Thoracic aorta (tissue), 2 donors: ENCODE measurements at regions not wholly inside any gene's neighbourhood (a gene's known extent, or its start where the extent isn't known, plus 50 kb on each side); places are given as distances from the start of the nearest gene placed in this dataset.

Source experiments
- ATAC-seq: fragments of 150-250 bp; one replicate; pipeline ENCODE4 v1.8.0; 2017; ENCODE audit warnings: low read depth; ENCODE audit not compliant: insufficient number of reproducible peaks, low FRiP score
- DNase-seq: peaks from one replicate; pipeline ENCODE4 v3.0.0-alpha.2; 2020; ENCODE audit warnings: low spot score
- H3K27ac ChIP-seq, 2 donors: fragments of 200-600 bp; sonication (generic); 1 replicate in 1 of 2; 2 replicates in 1 of 2; pipeline ENCODE4 v1.5.1; 2016; ENCODE audit warnings: mild to moderate bottlenecking in 2 of 2, moderate library complexity in 2 of 2
- H3K27me3 ChIP-seq: fragments of 200-600 bp; sonication (generic); replicated peaks from 2 replicates; pipeline ENCODE4 v1.6.0; 2016; ENCODE audit warnings: mild to moderate bottlenecking; ENCODE audit not compliant: insufficient read depth
- H3K36me3 ChIP-seq: fragments of 200-600 bp; sonication (generic); one replicate; pipeline ENCODE4 v1.5.1; 2016
- H3K4me1 ChIP-seq, 2 donors: fragments of 200-600 bp; sonication (generic); 1 replicate in 1 of 2; 2 replicates in 1 of 2; pipeline versions ENCODE4 v1.5.1 to v1.6.0; 2016; ENCODE audit warnings: low read depth in 2 of 2, mild to moderate bottlenecking in 1 of 2; ENCODE audit not compliant: control insufficient read depth in 1 of 2
- H3K4me3 ChIP-seq: fragments of 200-600 bp; sonication (generic); 2 replicates; pipeline ENCODE4 v1.5.1; 2016; ENCODE audit warnings: mild to moderate bottlenecking
- H3K9me3 ChIP-seq: fragments of 200-600 bp; sonication (generic); 2 replicates; pipeline ENCODE4 v1.5.1; 2016
- TF ChIP-seq, protein P1 (sequence below): fragments of 200-600 bp; sonication (generic); IDR thresholded peaks from one replicate; pipeline ENCODE4 v1.5.1; 2019; ENCODE audit warnings: antibody characterized with exemption

DNA sequence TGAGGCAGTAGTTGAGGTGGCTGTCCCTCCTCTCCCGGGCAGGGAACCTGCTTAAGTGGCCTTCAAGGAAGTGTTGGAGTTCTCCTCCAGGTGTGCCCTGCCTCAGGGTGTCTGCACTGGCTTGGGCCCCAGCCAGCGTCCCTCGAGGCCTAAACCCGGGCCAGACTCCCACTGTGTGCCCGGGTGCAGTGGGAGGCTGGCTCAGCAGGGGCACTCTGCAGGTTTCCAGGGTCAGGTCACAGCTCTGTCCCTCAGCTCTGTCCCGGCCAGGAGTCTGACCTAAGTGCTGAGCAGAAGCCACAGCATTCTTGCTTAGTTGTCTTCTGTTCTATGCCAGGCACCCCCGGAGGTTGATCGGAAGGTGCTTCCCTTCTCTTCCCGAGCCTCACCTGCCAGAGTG is 69.0 kb upstream of the OTOS start:
- DNase-seq (no peak), ATAC-seq (no peak)
- no peaks in the 10 kb centered on the region for H3K9me3 ChIP-seq

DNA sequence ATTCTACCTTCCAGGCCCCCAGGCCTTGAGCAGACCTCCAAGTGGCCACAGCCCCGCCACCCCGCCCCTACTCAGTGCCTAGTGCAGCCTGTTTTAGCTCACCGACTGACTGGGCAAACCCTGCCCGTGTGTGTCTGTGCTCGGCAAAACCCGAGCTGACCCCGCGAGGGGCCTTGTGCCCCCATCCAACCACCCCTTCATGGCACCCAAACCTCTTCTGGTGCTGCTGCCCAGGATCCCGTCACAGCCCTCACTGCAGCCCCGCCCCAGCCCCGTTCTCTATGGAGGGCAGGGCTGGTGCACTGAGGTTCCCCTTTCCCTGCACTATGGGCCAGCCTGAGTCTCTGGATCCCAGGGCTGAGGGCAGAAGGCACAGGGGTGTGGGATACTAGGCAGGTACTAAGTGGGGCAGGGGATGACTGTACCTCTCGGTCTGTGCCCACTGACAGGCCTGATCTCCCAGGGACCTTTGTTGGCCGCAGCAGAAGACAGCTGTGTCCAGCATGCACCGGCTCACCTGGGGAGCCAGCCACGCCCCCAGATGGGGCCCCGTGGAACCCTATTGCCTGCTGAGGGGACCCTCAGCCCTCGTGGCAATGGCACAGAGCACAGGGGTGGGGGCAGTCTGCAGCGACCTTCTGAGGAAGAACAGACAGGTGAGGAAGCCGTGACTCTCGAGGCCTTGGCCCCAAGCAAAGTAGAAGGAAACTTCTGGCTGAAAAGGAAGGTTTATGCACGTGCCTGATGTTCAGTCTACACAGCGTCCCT is 69.9 kb upstream of the OTOS start:
- Histone ChIP-seq H3K4me3 (no peak overlapping the region), H3K27ac (no peak overlapping the region), H3K9me3 (no peaks in the 10 kb centered on the region), H3K4me1 (no peaks in the 10 kb centered on the region), H3K36me3 (no peaks in the 10 kb centered on the region), H3K27me3 (no peaks in the 10 kb centered on the region)
- TF ChIP-seq, protein P1, sequence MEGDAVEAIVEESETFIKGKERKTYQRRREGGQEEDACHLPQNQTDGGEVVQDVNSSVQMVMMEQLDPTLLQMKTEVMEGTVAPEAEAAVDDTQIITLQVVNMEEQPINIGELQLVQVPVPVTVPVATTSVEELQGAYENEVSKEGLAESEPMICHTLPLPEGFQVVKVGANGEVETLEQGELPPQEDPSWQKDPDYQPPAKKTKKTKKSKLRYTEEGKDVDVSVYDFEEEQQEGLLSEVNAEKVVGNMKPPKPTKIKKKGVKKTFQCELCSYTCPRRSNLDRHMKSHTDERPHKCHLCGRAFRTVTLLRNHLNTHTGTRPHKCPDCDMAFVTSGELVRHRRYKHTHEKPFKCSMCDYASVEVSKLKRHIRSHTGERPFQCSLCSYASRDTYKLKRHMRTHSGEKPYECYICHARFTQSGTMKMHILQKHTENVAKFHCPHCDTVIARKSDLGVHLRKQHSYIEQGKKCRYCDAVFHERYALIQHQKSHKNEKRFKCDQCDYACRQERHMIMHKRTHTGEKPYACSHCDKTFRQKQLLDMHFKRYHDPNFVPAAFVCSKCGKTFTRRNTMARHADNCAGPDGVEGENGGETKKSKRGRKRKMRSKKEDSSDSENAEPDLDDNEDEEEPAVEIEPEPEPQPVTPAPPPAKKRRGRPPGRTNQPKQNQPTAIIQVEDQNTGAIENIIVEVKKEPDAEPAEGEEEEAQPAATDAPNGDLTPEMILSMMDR: no peak
- no peak for ATAC-seq
- no peak for DNase-seq

More for the DNA sequence above, 69.0 kb upstream of the OTOS start:
- Histone ChIP-seq H3K27ac (no peak overlapping the region), H3K36me3 (no peaks in the 10 kb centered on the region), H3K4me3 (no peak overlapping the region), H3K27me3 (no peaks in the 10 kb centered on the region), H3K4me1 (no peaks in the 10 kb centered on the region)
- TF ChIP-seq, protein P1: no peak

DNA sequence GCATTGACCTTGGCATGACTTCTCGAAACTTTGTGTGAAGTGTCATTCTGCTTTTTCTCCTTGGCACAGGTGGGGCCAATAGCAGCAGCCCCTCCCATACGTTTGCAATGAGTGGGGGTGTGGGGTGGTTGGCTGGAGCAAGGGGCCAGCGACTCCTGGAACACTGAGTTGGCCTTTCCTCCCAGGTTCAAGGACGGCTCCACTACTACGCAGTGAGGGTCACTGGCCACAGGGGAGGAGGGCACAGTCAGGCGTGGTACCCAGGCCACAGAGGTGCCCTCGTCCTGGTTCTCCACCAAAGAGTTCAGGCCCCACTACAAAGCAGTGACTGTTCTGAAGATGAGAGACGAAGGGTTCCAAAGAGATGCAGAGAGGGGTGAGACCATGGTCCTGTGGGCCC is 70.6 kb upstream of the OTOS start:
- Histone ChIP-seq H3K4me3 (no peak overlapping the region), H3K9me3 (no peaks in the 10 kb centered on the region), H3K36me3 (no peaks in the 10 kb centered on the region), H3K27ac (no peak overlapping the region), H3K27me3 (no peaks in the 10 kb centered on the region), H3K4me1 (no peaks in the 10 kb centered on the region)
- ATAC-seq (no peak), DNase-seq (no peak)
- TF ChIP-seq, protein P1: no peak

DNA sequence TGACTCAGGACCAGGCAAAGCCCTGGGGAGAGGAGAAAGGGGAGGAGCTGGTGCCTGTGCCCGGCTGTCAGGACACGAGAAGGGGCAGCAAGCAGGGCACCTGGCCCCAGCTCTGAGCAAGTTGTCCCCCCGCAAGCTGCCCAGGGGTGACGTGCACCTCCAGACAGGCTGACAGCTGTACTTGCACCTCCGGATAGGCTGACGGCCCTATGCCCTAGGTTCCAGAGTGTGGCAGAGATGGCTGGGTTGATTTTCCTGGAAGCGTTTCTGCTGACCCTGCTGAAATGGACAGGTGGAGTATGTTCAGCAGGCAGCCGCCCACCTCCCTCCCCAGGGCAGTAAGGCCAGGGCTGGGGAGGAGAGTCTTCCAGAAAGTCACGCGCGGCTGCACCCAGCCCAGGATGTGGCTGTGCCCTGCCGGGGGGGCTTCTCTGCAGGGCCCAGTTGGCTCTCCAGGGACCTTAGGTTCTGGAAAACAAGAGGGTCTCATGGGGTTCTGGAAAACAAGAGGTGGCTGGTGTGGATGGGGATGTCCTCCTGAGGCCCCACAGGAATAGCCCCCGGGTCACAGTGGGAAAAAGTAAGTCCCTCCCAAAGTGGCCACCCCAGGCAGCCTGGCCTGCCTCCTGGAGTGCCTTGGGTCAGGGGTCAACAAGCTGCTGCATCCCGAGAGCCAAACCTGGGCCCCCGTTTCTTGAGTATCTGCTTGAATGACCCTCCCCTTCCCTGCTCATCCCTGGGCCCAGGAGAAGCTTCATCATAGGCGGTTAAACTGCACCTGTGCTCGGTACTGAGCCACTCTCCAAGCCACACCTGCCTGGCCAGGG is 71.4 kb upstream of the OTOS start:
- H3K27me3 ChIP-seq: no peaks in the 10 kb centered on the region
- H3K9me3 ChIP-seq: no peaks in the 10 kb centered on the region
- H3K36me3 ChIP-seq: no peaks in the 10 kb centered on the region
- H3K4me1 ChIP-seq: no peaks in the 10 kb centered on the region
- no peak overlapping the region for H3K27ac ChIP-seq
- TF ChIP-seq, protein P1: no peak
- no peak overlapping the region for H3K4me3 ChIP-seq
- ATAC-seq: no peak
- no peak for DNase-seq

DNA sequence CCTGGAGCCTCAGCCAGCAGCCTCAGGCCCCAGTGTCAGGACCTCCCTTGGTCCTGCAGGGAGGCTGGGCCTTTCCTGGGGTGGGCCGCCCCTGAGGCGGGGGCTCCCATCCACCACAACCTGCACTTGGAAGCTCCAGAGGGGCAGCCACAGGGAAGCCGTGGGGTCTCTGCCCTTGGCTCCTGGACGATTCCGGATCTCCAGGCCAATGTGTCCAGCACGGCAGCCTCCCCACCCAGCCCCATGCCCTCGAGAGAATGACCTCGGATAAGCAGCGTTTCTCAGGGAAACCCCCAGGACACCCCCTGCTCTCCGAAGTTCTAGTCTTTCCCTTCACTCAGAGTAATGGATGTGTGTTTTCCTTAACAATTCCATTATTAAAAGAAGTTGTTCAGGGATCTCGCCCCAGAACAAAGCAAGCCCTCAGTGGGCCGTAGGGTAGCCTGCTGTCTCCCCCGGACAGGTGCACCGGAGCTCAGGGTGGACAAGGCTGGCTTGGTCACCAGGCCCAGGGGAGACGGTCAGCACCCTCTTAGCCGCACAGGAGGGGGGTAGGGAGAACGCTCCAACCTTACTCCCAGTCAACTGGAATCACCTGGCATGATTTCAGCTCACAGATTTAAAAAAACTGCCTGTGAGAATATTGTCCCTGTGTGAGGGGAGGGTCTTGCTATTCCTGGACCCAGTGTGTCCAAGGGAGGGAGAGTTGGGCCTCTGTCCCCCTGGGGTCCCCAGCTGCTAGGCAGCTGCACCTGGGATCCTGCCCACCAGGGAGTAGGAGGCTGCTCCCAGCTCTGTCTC is 72.2 kb upstream of the OTOS start:
- no peak for DNase-seq
- H3K27ac ChIP-seq: no peak overlapping the region
- no peak overlapping the region for H3K4me3 ChIP-seq
- no peaks in the 10 kb centered on the region for H3K36me3 ChIP-seq
- ATAC-seq: no peak
- TF ChIP-seq, protein P1: no peak
- H3K4me1 ChIP-seq: no peaks in the 10 kb centered on the region
- H3K9me3 ChIP-seq: no peaks in the 10 kb centered on the region
- no peaks in the 10 kb centered on the region for H3K27me3 ChIP-seq
